VCaP (cell line): ENCODE measurements at regions not wholly inside any gene's neighbourhood (a gene's known extent, or its start where the extent isn't known, plus 50 kb on each side); places are given as distances from the start of the nearest gene placed in this dataset.

ENCODE experiments used
- H3K27ac ChIP-seq: fragments of 450-650 bp; 2 replicates; pipeline ENCODE4 v1.5.1; 2017
- CTCF ChIP-seq: fragments of 450-650 bp; conservative IDR thresholded peaks from 2 replicates; pipeline ENCODE4 v1.5.1; 2017; ENCODE audit warnings: mild to moderate bottlenecking, moderate library complexity

DNA sequence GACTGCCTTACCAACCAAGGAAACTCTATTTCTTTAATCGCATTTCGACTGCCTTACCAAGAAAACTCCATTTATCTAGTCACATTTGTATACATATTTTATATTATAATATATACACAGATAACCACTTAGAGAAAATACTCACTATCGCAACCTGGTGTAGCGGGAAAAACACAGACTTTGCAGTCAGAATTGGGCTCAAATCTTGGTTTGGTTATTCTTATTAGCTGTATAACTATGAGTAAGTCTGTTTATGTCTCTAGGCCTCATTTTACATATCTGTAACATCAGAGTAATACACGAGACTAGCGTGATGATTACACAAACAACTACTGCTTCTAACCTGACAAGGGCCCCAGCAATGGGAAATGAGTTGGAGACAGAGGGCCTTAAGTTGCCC is 127.5 kb upstream of the POU5F2 start:
- no peak for TF ChIP-seq CTCF
- H3K27ac ChIP-seq = no peak overlapping the region

DNA sequence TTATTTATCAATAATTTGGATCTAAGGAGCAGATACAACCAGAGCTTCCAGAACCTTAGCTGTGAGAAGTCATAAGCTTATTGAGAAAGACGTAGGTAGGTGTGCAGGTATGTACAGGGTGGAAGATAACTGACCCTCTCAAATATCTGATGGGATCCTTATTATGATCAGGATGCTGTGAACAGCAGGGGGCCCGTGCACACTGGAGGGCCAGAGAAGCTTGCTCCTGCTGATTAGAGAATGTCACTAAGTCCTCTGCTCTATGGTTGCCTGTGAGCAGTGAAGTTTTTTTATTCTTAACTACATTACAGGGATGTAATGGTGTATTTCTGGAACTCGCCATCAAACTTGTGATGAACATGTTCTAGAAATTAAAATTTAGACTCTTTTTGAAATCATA is 108.9 kb upstream of the POU5F2 start:
- no peak for TF ChIP-seq CTCF
- H3K27ac ChIP-seq = no peak overlapping the region

DNA sequence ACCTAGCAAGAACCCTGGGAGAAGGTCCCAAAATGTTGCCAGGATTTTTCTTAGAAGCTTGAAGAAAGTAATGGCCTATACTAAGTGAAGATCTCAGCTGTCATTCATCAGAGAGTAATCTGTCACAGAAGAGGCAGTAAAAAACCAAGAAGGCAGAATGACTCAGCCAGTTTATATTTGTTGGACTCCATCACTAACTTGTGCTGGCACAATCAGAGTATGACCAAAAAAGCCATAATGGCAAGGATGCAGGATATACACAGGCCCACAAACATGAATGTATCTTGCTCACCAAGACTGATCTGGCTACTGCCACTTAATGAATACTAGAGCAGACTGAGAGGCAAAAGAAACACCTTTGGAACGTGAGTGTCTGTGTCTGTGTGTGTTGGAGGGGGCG is 104.0 kb upstream of the POU5F2 start:
- no peak overlapping the region for H3K27ac ChIP-seq
- no peak for TF ChIP-seq CTCF

- no peak overlapping the region for H3K27ac ChIP-seq
- no peak for TF ChIP-seq CTCF
Observed at GRCh38 chr5:93831449-93831848, 90.0 kb upstream of the POU5F2 start.

DNA sequence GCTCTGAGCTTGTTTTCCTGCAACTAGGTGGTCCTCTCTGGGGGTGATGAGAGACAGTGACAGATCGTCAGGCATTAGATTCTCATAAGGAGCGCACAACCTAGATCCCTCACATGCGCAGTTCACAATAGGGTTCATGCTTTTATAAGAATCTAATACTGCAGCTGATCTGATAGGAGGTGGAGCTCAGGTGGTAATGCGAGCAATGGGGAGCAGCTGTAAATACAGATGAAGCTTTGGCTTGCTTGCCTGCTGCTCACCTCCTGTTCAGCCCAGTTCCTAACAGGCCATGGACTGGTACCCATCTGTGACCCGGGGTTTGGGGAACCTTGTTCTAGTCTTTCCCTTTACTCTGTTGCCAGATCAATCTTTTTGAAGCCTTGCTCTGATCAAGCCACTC is 89.5 kb upstream of the POU5F2 start:
- TF ChIP-seq CTCF = no peak
- H3K27ac ChIP-seq = no peak overlapping the region

DNA sequence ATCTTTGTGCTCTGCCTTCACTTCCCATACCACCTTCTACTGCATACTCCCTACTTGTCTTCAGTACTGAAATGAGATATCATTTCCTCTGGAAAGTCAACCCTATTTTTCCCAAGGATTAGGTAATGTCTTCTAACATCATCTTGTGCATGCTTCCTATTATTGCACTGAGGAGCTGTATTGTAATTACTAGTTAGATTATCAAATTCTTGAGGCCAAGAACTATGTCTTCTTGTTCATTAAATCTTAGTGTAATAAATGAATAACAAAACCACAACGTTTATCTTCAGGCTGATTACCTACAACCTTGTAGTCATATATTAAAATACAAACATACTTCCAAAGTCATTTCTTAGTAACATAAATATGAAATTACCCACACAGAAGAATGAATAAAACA is 87.9 kb upstream of the POU5F2 start:
- H3K27ac ChIP-seq = no peak overlapping the region

GRCh38 chr5:93821891-93822415 is 80.6 kb upstream of the POU5F2 start:
- no peak for TF ChIP-seq CTCF
- H3K27ac ChIP-seq = no peak overlapping the region

More for the DNA sequence above, 87.9 kb upstream of the POU5F2 start:
- no peak for TF ChIP-seq CTCF
